H1 (cell line): ENCODE measurements at regions not wholly inside any gene's neighbourhood (a gene's known extent, or its start where the extent isn't known, plus 50 kb on each side); places are given as distances from the start of the nearest gene placed in this dataset.
"Not testable (repeated sequence)": the region's sequence is repeated elsewhere in the genome, so short reads cannot be mapped to it uniquely, and the experiment has no call there.

ENCODE experiments used
- BCL11A ChIP-seq, 2 experiments: IDR thresholded peaks; one replicate each; pipeline ENCODE4 v1.6.1; 2011; ENCODE audit warnings: low read depth in 2 of 2, low read length in 2 of 2, mild to moderate bottlenecking in 2 of 2
- EZH2 ChIP-seq: fragments of 200-600 bp; sonication (generic); IDR thresholded peaks from 2 replicates; pipeline ENCODE4 v1.7.1; 2012; ENCODE audit warnings: low read depth, mild to moderate bottlenecking, moderate library complexity, low read length, inconsistent platforms; ENCODE audit not compliant: severe bottlenecking
- JUND ChIP-seq: IDR thresholded peaks from 2 replicates; pipeline ENCODE4 v1.6.1; 2011; ENCODE audit warnings: mild to moderate bottlenecking, improper control_type of control experiment, low read length
- MAFK ChIP-seq: IDR thresholded peaks from 2 replicates; pipeline ENCODE4 v1.6.1; 2012; ENCODE audit warnings: low read depth, mild to moderate bottlenecking, improper control_type of control experiment, low read length
- PHF8 ChIP-seq: fragments of 200-600 bp; sonication (generic); conservative IDR thresholded peaks from 2 replicates; pipeline ENCODE4 v1.7.1; 2012; ENCODE audit warnings: low read depth, mild to moderate bottlenecking, inconsistent platforms, low read length, moderate library complexity
- SP1 ChIP-seq: IDR thresholded peaks from 2 replicates; pipeline ENCODE4 v1.6.1; 2011; ENCODE audit warnings: low read depth, low read length
- SP2 ChIP-seq: IDR thresholded peaks from 2 replicates; pipeline ENCODE4 v1.6.1; 2012; ENCODE audit warnings: mild to moderate bottlenecking, low read length, inconsistent platforms
- TAF1 ChIP-seq: IDR thresholded peaks from 2 replicates; pipeline ENCODE4 v1.6.1; 2011; ENCODE audit warnings: mild to moderate bottlenecking, low read depth, low read length
- TF ChIP-seq, protein P1 (sequence below), 3 experiments: IDR thresholded peaks; 1 replicate in 2 of 3; 2 replicates in 1 of 3; pipeline versions ENCODE4 v1.5.1 to v1.6.1; 2011; ENCODE audit warnings: low read length in 3 of 3, mild to moderate bottlenecking in 3 of 3, inconsistent platforms in 2 of 3, low read depth in 1 of 3, moderate library complexity in 1 of 3; ENCODE audit not compliant: insufficient read depth in 1 of 3; ENCODE audit errors: control extremely low read depth in 1 of 3

DNA sequence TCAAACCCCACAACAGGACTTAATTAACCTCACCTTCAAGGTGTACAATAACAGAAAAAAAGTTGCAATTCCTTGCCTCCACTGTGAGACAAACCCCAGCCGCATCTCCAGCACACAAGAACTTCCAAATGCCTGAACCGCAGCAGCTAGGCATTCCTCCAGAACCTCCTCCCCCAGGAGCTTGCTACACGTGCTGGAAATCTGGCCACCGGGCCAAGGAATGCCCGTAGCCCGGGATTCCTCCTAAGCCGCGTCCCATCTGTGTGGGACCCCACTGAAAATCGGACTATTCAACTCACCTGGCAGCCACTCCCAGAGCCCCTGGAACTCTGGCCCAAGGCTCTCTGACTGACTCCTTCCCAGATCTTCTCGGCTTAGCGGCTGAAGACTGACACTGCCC, 88.6 kb upstream of the LRFN5 start:
- TF ChIP-seq TAF1; MAFK; EZH2; PHF8; JUND; BCL11A (IDR thresholded peaks at IDR 0.05; ENCODE audit: low read depth in 2 of 2, low read length in 2 of 2); SP1; SP2: not testable (repeated sequence)
- TF ChIP-seq, protein P1, sequence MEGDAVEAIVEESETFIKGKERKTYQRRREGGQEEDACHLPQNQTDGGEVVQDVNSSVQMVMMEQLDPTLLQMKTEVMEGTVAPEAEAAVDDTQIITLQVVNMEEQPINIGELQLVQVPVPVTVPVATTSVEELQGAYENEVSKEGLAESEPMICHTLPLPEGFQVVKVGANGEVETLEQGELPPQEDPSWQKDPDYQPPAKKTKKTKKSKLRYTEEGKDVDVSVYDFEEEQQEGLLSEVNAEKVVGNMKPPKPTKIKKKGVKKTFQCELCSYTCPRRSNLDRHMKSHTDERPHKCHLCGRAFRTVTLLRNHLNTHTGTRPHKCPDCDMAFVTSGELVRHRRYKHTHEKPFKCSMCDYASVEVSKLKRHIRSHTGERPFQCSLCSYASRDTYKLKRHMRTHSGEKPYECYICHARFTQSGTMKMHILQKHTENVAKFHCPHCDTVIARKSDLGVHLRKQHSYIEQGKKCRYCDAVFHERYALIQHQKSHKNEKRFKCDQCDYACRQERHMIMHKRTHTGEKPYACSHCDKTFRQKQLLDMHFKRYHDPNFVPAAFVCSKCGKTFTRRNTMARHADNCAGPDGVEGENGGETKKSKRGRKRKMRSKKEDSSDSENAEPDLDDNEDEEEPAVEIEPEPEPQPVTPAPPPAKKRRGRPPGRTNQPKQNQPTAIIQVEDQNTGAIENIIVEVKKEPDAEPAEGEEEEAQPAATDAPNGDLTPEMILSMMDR (IDR thresholded peaks at IDR 0.05; ENCODE audit: control extremely low read depth in 1 of 3, insufficient read depth in 1 of 3, low read depth in 1 of 3, low read length in 3 of 3) = not testable (repeated sequence)
